Limb (tissue), 2 donors: ENCODE measurements at regions not wholly inside any gene's neighbourhood (a gene's known extent, or its start where the extent isn't known, plus 50 kb on each side); places are given as distances from the start of the nearest gene placed in this dataset.
"Not testable (repeated sequence)": the region's sequence is repeated elsewhere in the genome, so short reads cannot be mapped to it uniquely, and the experiment has no call there.

Source experiments
- DNase-seq, 2 donors: peaks; one replicate each; pipeline ENCODE4 v3.0.0-alpha.2; 2016; ENCODE audit errors: extremely low spot score in 2 of 2

DNA sequence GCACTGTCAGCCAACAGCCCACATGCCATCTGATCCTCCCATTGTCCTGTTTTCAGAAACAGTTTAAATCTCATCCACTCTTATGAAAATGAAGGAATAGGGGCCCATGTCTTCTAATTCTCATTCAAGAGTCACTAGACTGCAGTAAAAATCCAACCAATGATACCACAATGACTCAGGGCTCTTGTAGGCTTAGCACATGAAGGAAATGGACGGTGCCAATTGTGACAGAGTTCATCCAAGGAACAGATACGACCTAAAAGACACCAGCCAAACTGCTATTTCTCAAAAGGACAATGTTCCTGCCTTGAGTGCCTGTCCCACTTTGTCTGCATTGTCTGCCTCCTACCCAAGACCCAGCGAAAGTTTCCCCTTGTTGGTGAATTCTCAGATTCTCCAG is 204.8 kb upstream of the COX10 start:
- DNase-seq, result no peak

DNA sequence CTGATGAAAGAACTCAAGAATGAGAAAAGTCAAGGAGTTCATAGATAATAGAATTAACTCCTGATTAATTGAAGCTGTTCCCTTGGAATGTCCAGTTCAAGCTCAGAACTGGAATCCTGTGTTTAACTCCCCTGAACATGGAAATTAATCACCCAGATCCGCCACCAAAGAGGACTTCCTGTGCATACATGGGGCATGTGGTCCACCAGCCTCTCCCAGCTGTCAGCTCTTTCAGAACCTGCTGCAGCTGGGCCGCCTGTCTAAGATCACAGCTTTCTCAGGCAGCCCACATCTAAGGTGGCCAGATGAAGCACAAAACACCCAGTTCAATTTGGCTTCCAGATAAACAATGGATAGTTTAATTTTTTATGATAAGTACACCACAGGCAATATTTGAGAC is 203.7 kb upstream of the COX10 start:
- DNase-seq, result no peak

DNA sequence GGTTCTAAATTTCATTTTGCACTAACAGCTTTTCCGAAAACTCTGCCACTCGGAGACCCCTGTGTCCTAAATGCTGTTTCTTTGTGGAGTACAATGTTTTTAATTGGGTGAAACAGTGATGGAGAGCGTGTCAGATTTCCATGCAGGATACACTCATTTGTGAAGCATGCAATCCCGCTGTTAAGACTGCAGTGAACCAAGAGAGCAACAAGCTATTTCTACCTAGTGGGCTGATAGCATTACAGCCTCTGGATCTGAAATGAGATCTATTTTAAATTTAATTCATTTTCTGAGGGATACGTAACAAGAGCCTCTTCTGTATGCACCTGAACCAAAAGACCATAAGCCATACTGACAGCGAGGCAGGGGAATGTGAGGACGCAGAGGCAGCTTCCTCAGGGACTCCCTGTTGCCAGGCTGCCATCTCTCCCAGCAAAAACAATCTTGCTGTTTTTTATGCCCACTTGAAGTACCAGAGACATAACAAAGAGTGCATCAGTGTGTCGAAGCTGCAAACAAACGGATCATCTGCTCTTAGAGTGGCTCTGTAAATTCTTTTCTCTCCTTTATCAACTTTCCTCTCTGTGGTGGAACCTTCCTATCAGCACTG is 199.9 kb upstream of the COX10 start:
- DNase-seq, result no peak

DNA sequence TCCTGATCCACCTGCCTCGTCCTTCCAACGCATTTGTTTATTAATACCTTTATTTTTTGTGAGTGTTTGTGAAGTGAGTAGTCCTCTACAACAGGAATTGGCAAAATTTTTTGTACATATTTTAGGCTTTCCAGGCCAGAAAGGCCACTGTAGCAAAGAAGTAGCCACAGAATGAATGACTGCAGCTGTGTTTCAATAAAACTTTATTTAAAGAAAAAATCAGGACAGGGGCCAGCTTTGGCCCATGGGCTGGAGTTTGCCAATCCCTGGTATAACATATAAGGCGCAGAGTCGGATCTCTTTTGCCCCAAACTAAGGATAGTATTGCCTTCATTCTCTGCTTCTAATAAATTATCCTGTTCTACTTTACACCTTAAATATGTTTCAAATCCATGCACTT is 198.0 kb upstream of the COX10 start:
- no peak for DNase-seq

DNA sequence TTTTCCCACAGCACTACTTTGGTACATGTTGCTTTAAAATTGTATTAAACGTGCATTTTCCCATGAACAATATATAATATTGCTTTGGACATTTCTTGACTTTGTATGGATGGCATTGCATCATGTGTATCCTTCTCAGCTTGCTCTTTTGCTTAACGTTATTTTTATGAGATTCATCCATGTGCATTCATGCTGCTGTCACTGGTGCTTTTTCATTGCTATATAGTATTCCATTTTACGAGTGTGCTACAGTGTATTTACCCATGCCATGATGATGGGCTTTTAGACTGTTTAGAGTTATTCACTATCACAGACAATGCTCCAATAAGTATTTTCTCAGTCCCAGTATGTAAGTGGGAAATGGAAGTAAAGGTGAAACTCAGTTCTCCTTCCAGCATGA is 195.2 kb upstream of the COX10 start:
- no peak for DNase-seq

DNA sequence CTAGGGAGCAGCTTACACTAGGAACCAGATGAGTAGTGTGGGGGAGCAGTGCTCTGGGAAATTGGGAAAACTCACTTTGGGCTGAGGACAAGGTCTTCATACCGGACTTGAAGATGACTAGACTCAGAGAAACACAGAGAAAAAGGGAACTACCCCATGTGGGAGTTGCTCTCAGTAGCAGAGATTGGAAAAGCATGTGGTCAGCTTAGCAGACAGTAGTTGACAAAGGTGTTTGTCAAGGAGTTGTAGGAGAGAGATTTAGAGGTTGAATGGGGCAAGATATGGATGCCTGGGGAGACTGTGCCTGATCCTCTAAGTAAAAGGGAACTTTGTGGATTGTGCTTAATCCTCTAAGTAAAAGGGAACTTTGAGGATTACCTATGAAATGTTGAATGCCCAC is 194.5 kb upstream of the COX10 start:
- no peak for DNase-seq

DNA sequence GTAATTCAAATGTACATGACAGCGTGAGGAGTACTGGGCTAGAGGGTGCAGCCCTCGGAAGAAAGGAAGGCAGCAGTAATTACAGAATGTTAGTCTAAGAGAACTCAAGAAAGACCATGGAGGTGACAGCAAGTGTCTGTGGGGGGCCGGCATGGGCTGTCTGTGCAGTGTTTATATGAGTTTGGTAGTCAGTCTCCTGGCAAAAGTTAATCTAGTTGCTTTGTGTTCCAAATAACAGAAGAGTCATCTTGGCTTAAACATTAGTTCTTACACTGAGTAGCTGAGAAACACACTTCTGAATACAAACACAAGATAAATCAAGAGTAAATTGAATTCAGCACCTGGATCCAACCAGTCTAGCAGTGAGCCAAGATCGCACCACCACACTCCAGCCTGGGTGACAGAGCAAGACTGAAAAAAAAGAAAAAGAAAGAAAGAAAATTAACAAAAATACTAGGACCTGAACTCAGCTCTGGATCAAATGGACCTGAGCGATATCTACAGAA is 189.3 kb upstream of the COX10 start:
- DNase-seq, result no peak

DNA sequence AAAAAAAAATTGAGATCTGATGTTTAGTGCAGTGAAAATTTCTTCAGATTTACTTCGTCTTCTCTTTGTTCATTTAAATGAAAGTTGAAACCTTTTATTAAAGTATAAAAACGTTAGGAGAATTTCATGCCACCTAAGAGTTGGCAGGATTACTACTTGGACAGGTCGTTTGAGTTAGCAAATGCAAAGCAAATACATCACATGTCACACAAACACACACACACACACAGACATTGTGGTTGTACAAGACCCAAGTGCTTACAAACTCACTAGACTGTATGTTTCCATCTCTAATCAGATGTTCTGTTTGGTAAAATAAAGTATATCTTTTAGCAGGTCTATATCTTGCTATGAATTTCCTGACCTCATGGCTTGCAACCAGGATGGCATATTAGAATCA is 185.6 kb upstream of the COX10 start:
- DNase-seq, result no peak

DNA sequence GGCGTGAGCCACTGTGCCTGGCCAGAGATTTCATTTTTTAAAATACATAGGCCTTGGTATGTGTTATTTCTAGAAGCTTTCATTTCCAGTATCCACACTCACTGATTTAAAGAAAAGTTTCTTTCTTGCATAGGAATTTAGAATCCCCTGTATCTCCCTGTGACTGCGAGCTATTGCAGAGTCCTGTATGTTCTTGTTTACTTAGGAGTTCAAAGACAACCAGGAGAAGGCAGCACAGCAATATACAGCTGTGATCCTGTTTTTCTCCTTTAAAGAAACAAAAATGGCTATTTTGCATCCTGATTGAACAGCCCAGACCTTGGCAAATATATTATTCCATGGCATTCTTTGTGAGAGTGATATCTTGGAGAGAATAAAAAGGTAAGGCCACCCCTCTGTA is 185.0 kb upstream of the COX10 start:
- DNase-seq, result no peak

DNA sequence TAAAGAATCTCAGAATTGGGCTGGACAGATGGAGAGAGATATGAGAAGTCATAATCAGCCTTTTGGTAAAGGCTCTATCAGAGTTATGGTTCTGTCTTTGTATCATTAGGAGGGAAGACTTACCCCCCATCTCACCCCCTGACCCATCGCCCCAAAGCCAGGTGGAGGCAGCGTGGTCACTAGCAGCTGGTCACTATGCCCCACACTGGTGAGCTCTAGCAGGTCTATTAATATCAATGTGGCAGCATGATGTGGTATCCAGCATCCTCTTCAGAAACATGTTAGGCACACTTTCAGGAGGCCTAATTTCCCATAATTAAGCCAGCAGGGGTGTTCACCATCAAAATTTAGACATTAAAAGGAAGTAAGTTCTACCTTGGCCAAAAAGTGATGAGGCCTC is 183.8 kb upstream of the COX10 start:
- DNase-seq, result no peak

DNA sequence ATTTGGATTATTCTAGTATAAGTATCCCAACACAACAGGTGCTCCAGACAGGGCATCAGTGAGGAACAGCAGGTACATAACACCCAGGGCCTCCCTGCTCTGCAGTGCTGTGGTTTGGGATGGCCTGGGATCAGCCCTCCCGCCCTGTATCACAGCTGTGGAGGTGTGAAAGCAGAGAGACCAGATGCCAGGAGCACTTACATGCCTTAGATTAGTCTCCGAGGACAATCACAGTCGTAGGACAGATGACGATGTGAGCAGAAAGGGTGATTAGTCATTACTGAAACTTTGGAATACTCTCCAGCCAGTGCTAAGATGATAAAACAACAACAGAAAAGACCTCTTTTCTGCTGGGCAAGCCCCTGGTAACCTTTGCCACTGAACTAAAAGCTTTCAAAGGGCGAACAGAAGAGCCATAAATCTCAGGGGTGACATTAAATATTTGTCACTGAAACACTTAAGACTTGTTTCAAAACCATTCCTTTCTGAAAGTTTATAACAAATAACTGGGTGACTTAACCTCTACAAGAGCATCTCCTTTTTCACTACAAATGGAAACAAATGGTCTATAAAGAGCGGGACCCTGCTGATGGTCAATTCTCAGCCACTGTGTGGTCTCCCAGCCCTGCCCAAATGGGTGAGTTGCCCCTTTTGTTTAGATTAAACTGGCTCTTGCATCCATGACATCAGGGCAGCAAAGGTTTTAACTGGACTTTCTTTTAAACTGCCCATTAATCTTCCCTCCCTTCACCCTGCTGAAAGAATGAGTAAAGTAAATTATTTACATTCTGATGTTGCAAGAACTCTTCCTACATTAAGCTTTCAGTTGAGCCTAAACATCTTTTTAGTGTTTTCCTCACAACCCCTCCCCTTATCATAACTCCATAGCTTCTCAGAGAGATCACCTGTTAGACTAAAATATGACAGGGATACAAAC is 183.1 kb upstream of the COX10 start:
- no peak for DNase-seq

DNA sequence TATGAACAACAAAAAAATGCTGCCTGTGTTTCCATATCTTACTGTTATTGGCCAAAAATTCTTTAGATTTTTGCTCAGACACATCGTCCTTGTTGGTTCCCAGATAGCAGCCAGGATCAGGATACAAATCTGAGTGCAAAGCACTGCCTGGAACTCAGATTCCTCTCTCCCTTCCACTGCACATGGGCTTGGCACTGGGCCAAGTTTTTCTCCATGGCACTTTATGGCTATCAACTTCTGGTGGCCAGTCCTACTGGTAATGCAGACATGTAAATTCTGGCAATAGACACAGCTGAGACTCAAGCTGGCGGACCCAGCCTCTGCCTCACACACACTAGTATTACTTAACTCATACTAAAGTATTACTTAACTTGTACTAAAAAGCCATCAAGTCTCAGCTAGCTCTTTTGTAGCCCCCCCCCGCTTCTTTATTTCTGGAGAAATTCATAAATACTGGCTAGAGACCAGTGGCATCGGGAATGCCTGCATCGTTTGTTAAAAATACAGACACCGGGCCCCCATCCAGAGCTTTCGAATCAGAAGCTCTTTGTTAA is 181.2 kb upstream of the COX10 start:
- DNase-seq, result peak; percentile 37 to 55

DNA sequence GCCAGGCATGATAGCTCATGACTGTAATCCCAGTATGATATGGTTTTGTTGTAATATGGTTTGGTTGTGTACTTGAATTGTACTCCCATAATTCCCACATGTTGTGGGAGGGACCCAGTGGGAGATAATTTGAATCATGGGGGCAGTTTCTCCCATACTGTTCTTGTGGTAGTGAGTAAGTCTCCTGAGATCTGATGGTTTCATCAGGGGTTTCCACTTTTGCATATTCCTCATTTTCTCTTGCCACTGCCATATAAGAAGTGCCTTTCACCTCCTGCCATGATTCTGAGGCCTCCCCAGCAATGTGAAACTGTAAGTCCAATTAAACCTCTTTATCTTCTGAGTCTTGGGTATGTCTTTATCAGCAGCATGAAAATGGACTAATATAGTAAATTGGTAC is 160.3 kb upstream of the COX10 start:
- DNase-seq, result not testable (repeated sequence)

DNA sequence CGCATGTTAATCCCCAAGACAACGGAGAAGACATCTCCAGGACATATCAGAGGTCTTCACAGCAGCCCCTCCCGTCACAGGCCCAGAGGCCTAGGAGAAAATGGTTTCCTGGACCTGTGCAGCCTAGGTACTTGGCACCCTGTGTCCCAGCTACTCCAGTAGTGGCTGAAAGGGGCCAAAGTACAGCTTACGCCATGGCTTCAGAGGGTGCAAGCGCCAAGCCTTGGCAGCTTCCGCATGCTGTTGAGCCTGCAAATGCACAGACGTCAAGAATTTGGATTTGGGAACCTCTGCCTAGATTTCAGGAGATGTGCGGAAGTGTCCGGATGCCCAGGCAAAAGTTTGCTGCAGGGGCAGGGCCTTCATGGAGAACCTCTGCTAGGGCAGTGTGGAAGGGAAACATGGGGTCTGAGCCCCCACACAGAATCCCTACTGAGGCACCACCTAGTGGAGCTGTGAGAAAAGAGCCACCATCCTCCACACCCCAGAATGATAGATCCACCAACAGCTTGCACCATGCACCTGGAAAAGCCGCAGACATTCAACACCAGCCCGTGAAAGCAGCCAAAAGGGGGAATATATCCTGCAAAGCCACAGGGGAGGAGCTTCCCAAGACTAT is 159.3 kb upstream of the COX10 start:
- DNase-seq, result no peak

DNA sequence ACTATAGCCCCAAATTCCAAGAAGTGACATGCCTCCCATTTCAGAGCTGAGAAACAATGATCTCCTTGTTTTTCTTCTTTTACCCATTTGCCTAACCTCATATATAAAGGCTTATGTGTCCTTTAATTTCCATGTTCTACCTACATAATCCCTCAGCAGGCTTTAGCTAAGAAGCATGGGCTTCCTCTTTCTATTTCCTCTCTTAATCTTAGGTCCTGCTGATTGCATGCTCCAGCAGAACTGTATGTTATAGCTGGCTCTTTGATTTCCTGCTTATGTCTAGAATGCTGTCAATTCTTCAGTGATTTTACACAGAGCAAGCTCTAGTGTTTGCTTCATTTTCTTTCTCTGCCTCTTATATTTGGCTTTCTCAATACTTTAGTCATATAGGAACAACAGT is 151.7 kb upstream of the COX10 start:
- DNase-seq, result no peak

DNA sequence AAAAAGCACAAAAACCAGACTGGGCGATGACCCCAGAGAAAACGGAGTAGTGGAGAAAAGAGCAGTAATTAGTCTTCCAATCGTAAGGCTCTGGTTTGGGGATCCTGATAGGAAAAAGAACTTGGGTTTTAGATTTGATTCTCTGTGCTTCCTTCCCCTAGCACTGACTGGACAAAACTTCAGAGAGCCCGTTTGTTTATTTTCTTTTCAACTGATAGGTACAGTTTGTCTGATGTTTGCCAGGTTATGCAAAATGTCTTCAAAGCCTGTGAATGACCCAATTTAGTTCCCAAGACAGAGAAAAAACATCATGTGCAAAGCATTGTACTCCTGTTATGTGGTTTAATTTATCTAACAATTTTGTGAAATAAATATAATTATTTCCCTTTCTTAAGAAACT is 151.1 kb upstream of the COX10 start:
- DNase-seq, result no peak

DNA sequence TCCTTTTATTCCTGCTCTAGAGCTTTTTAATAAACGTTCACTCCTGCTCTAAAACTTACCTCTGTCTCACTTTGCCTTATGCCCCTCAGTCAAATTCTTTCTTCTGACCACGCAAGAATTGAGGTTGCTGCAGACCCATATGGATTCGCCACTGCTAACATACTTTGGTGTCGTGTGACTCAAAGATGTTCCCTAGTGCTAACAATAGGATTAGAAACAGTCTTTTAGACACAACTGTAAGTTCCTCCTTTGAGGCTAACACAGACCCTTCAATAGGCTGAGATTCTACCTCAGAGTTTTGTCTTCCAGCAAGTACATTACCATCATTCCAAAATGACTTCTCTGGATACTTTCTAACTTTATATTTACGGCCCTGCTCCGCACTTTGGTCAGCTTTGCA is 149.5 kb upstream of the COX10 start:
- no peak for DNase-seq

DNA sequence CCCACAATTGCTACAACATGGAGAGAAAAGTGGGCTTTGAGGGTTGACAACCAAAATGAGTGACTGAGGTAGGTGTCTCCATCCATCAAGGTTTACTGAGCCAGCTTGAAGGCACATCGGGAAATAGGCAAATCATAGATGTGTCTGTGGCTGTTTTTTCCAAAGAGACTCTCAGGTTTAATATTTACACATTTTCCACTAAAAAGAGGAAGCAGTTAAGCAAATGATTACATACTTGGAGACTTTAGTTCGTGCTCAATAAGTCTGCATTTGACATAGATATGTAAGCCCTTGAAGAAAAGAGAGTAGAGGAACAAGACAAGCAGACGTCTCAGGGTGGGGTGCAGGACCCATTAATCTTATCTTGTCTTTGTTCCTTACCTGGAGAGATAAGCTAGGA is 148.9 kb upstream of the COX10 start:
- DNase-seq, result no peak

DNA sequence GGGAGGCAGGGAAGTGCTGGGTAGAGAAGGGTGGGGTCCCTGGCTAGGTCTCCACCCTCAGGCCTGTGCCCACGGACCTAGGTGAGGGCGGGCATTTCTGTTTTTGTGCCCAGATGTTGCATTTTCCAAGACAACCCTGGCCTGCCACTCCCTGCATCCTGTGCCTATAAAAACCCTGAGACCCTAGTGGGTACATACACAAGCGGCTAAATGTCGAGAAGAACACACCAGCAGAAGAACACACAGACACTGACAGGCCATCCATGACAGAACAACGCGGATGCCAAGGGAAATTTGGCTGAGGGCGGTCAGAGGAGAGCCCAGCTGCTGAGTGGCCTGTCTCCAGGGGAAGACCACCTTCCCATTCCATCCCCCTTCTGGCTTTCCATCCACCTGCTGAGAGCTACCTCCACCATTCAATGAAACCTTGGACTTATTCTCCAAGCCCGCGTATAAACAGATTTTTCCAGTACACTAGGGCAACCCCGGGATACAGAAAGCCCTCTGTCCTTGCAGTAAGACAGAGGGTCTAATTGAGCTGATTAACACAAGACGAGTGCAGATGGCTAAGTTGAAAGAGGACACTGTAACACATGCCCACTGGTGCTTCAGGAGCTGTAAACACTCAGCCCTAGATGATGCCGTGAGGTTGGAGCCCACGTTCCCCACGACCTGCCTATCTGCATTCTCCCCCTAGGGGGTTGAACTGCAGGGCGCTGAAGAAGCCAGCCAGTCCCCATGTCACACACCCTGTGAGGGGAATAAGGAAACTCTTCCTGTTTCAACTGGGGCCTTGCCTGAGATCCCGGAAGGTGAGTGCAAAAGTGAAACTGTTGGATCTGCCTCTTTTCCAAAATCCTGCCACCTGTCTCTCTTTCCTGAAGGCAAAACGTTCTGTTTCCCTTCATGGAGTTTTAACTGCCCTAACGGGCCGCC is 147.2 kb upstream of the COX10 start:
- DNase-seq, result no peak

DNA sequence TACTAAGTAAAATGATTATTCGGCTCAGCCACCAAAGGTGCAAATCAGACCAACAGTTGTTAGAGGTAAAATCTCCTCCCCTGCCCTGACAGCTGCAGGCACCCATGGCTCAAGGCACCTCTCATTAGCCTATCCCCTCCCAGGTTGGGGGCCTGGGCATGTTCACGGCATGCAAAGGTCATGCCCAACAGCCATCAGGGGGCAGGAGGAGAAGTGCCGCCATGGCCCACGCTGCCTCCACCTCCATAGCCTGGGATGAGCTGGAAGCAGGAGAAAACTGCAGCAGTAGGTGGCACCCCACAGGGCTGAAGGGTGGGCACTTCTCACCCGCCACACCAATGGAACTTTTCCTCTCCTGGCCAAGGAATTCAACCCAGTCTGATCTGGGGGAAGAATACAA is 146.4 kb upstream of the COX10 start:
- no peak for DNase-seq

DNA sequence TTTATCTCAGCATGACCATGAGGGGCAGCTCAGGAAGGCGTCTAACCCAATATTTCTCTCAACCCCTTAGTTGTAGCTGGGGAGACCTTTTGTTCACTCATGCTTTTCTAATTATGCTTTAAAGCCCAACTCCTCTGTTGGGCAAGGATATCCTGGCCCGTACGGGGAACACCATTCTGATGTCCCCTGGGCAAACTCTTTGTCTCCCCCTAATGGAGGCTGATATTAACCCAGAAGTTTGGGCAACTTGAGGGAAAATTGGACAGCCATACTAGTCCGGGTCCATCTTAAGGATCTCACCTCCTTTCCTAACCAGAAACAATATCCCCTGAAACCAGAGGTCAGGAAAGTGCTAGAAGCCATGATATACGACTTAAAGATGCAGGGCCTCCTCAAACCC is 143.7 kb upstream of the COX10 start:
- DNase-seq, result no peak
